ENCODE measurements at regions not wholly inside any gene's neighbourhood (a gene's known extent, or its start where the extent isn't known, plus 50 kb on each side); places are given as distances from the start of the nearest gene placed in this dataset.

GRCh38 chr10:24784923-24785322, 61.2 kb upstream of the ARHGAP21 start (continued):
- TF ChIP-seq, protein P1, sequence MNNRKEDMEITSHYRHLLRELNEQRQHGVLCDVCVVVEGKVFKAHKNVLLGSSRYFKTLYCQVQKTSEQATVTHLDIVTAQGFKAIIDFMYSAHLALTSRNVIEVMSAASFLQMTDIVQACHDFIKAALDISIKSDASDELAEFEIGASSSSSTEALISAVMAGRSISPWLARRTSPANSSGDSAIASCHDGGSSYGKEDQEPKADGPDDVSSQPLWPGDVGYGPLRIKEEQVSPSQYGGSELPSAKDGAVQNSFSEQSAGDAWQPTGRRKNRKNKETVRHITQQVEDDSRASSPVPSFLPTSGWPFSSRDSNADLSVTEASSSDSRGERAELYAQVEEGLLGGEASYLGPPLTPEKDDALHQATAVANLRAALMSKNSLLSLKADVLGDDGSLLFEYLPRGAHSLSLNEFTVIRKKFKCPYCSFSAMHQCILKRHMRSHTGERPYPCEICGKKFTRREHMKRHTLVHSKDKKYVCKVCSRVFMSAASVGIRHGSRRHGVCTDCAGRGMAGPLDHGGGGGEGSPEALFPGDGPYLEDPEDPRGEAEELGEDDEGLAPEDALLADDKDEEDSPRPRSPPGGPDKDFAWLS (CRISPR knock-in tag; IDR thresholded peaks at IDR 0.05; ENCODE audit: borderline replicate concordance): no peak

- no peak for TF ChIP-seq GPN1 (CRISPR knock-in tag; IDR thresholded peaks at IDR 0.05; ENCODE audit: borderline replicate concordance)
- TF ChIP-seq NFE2 (CRISPR knock-in tag; IDR thresholded peaks at IDR 0.05): no peak
- no peak for TF ChIP-seq HNF1A (IDR thresholded peaks at IDR 0.05; ENCODE audit: low read depth)
- TF ChIP-seq HNF1A (CRISPR knock-in tag; IDR thresholded peaks at IDR 0.05; ENCODE audit: borderline replicate concordance): no peak
- TF ChIP-seq CEBPB (IDR thresholded peaks at IDR 0.05; ENCODE audit: borderline replicate concordance, low read depth, low read length): no peak
- no peak for TF ChIP-seq MZF1 (CRISPR knock-in tag; IDR thresholded peaks at IDR 0.05; ENCODE audit: borderline replicate concordance)
- Histone ChIP-seq H3K4me3 (replicated peaks in 1 of 3; ENCODE audit: insufficient read depth in 1 of 3, low read depth in 2 of 3, low read length in 3 of 3) (no peak overlapping the region), H4K20me1 (ENCODE audit: insufficient read depth, low read length) (no peaks in the 10 kb centered on the region), H3K27me3 (ENCODE audit: control insufficient read depth in 1 of 2, insufficient read depth in 2 of 2, low read length in 2 of 2) (peaks cover 0 to 8% of the 10 kb centered on the region in 2 experiments; a peak in 2 of 5 replicates), H2AFZ (ENCODE audit: low read length) (no peak overlapping the region), H3K9me3 (ENCODE audit: low read length) (no peaks in the 10 kb centered on the region), H3K4me2 (ENCODE audit: low read depth, low read length) (no peak overlapping the region), H3K27ac (ENCODE audit: extremely low read length, insufficient read depth, low read length) (no peak overlapping the region), H3K79me2 (ENCODE audit: insufficient read depth, low read length) (no peaks in the 10 kb centered on the region), H3K9ac (ENCODE audit: insufficient read depth, low read depth, low read length) (no peak overlapping the region), H3K36me3 (replicated peaks in 1 of 2; ENCODE audit: control insufficient read depth in 1 of 2, insufficient read depth in 2 of 2, low read length in 2 of 2) (no peaks in the 10 kb centered on the region), H3K4me1 (ENCODE audit: insufficient read depth, low read length) (no peaks in the 10 kb centered on the region)
- POLR2A ChIA-PET: no interaction called here
- ATAC-seq: no peak
- in situ Hi-C loops (cut with HindIII; ENCODE audit: extremely low pct_ligation_motif_present, low pct_unique_long_range_greater_than_20kb) (no loop called here), intact Hi-C loops (cut with micrococcal nuclease; ENCODE audit: unreplicated experiment) (no loop called here)
- WGBS (ENCODE audit: low lambda C conversion rate): 22% methylated on average over 12 of the region's 12 CpGs
- CTCF ChIA-PET (ENCODE audit: low intra/inter-chr PET ratio, low total read pairs): no interaction called here
- no peak for DNase-seq (ENCODE audit: low spot score)
- no peak for FAIRE-seq
- no TSS peak for BruUV-seq (replicated peaks)
Observed at GRCh38 chr10:24784061-24784460, 60.4 kb upstream of the ARHGAP21 start.
